Lower lobe of right lung (tissue), 2 donors: ENCODE measurements at regions not wholly inside any gene's neighbourhood (a gene's known extent, or its start where the extent isn't known, plus 50 kb on each side); places are given as distances from the start of the nearest gene placed in this dataset.

Source experiments
- ATAC-seq, 2 donors: fragments of 200-7000 bp; cut with Tn5 transposase; one replicate each; pipeline ENCODE4 v1.9.1; 2020 to 2022; ENCODE audit warnings: mild to moderate bottlenecking in 2 of 2, moderate library complexity in 2 of 2
- DNase-seq: peaks from one replicate; pipeline ENCODE4 v3.0.0-alpha.2; 2020
- H3K27ac ChIP-seq: fragments of 200-600 bp; one replicate; pipeline ENCODE4 v1.8.0; 2022
- H3K27me3 ChIP-seq: fragments of 200-600 bp; one replicate; pipeline ENCODE4 v1.8.0; 2022; ENCODE audit warnings: low read depth
- H3K36me3 ChIP-seq: fragments of 200-600 bp; one replicate; pipeline ENCODE4 v1.8.0; 2022; ENCODE audit warnings: mild to moderate bottlenecking
- H3K4me1 ChIP-seq: fragments of 200-600 bp; one replicate; pipeline ENCODE4 v1.8.0; 2022
- H3K4me3 ChIP-seq: fragments of 200-600 bp; one replicate; pipeline ENCODE4 v1.8.0; 2022; ENCODE audit warnings: mild to moderate bottlenecking
- H3K9me3 ChIP-seq: fragments of 200-600 bp; one replicate; pipeline ENCODE4 v1.8.0; 2022
- intact Hi-C: fragments of 100-400 bp; cut with DNase I; formaldehyde crosslinking; loops from one replicate; pipeline ENCODE4 v1.11.0; 2022
- TF ChIP-seq, protein P1 (sequence below): fragments of 200-600 bp; IDR thresholded peaks from one replicate; pipeline ENCODE4 v1.8.0; 2022; ENCODE audit warnings: antibody characterized with exemption, mild to moderate bottlenecking
- donor health status: DM: no; HTN: yes; CAD: no; lungs with severe emphysema.

DNA sequence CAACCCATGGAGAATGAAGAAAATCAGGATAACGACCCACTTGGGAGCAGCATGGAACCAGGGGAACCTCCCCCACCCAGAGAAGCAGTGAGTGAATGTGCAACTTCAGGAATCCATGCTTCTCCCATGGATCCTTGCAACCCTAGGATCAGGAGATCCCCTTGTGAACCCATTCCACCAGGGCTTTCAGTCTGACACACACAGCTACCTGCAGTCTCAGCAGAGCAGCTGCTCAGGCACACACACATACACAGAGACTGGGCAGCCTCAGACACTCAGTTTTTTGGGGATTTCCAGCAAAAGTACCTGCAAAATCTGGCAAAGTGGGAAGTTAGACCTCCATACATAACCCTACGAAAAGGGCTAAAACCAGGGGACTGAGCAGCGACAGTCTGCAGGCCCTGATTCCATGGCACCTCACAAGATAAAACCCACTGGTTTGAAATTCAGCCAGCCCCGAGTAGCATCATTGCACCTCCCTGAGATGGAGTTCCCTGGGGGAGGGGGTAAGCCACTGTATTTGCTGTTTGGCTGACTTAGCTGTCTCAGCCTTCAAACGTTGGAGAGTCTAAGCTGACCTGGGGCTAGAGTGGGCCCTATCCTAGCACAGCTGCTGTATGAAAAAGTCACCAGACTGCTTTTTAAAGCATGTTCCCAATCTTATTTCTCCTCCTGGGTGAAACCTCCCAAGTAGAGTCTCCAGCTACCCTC lies 737.5 kb upstream of the NDST4 start:
- no peaks in the 10 kb centered on the region for H3K27me3 ChIP-seq
- H3K27ac ChIP-seq = no peak overlapping the region
- H3K36me3 ChIP-seq = no peaks in the 10 kb centered on the region
- TF ChIP-seq, protein P1, sequence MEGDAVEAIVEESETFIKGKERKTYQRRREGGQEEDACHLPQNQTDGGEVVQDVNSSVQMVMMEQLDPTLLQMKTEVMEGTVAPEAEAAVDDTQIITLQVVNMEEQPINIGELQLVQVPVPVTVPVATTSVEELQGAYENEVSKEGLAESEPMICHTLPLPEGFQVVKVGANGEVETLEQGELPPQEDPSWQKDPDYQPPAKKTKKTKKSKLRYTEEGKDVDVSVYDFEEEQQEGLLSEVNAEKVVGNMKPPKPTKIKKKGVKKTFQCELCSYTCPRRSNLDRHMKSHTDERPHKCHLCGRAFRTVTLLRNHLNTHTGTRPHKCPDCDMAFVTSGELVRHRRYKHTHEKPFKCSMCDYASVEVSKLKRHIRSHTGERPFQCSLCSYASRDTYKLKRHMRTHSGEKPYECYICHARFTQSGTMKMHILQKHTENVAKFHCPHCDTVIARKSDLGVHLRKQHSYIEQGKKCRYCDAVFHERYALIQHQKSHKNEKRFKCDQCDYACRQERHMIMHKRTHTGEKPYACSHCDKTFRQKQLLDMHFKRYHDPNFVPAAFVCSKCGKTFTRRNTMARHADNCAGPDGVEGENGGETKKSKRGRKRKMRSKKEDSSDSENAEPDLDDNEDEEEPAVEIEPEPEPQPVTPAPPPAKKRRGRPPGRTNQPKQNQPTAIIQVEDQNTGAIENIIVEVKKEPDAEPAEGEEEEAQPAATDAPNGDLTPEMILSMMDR = no peak
- H3K9me3 ChIP-seq = no peaks in the 10 kb centered on the region
- H3K4me3 ChIP-seq = no peak overlapping the region
- ATAC-seq (no peak), DNase-seq (no peak)
- intact Hi-C loops = no loop called here
- H3K4me1 ChIP-seq = no peaks in the 10 kb centered on the region

DNA sequence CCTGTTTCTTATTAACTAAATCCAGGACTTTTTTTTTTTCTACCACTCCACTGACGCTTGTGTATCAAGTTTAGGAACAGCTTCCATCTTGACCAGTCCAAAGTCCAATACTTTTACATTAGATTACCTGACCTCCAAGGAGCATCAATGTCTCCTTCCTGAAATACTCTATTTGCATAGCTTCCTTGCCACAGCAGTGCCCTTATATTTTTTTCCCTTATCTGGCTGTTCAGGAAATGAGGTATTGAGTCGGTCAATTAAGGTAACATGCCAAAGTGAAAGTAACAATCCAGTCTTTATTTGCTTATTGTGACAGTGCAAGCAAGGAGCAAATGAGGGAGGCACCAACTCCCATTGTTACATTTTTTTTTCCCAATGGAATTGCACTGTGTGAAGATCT lies 730.8 kb upstream of the NDST4 start:
- Histone ChIP-seq H3K27ac (no peak overlapping the region), H3K4me1 (no peaks in the 10 kb centered on the region), H3K27me3 (no peaks in the 10 kb centered on the region), H3K9me3 (no peaks in the 10 kb centered on the region), H3K36me3 (no peaks in the 10 kb centered on the region), H3K4me3 (no peak overlapping the region)
- intact Hi-C loops = no loop called here
- TF ChIP-seq, protein P1 = no peak
- ATAC-seq = no peak
- DNase-seq = no peak

DNA sequence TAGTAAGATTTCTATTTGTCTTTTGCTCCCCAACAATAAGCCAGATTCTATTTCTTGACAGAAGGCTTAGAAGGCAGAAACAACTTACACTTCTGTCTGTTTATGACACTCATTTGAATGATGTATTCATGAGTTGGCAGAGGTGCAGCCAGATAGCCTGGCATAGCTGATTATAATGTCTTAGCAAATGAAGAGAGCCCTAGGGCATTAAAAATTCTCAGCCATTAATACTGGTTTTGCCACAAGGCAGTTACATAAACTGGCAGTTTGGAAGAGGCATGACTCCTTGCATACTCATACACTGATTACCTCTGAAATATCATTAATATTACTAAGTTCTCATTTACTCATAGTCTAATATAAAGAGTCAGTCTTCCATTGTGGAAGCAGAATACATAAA lies 728.5 kb upstream of the NDST4 start:
- Histone ChIP-seq H3K27me3 (no peaks in the 10 kb centered on the region), H3K4me1 (no peaks in the 10 kb centered on the region), H3K4me3 (no peak overlapping the region), H3K27ac (no peak overlapping the region), H3K9me3 (no peaks in the 10 kb centered on the region), H3K36me3 (no peaks in the 10 kb centered on the region)
- ATAC-seq = no peak
- no peak for DNase-seq
- TF ChIP-seq, protein P1 = no peak
- intact Hi-C loops = no loop called here

DNA sequence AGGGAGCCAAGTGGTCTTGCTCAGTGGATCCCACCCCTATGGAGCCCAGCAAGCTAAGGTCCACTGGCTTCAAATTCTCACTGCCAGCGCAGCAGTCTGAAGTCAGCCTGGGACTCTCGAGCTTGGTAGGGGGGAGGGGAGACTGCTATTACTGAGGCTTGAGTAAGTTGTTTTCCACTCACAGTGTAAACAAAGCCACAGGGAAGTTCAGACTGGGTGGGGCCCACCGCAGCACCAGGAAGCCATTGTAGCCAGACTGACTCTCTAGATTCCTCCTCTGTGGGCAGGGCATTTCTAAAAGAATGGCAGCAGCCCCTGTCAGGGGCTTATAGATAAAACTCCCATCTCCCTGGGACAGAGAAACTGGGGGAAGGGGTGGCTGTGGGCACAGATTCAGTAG lies 721.0 kb upstream of the NDST4 start:
- Histone ChIP-seq H3K27me3 (no peaks in the 10 kb centered on the region), H3K27ac (no peak overlapping the region), H3K4me3 (no peak overlapping the region), H3K36me3 (no peaks in the 10 kb centered on the region), H3K9me3 (no peaks in the 10 kb centered on the region), H3K4me1 (no peaks in the 10 kb centered on the region)
- DNase-seq (no peak), ATAC-seq (no peak)
- intact Hi-C loops = no loop called here
- TF ChIP-seq, protein P1 = no peak

DNA sequence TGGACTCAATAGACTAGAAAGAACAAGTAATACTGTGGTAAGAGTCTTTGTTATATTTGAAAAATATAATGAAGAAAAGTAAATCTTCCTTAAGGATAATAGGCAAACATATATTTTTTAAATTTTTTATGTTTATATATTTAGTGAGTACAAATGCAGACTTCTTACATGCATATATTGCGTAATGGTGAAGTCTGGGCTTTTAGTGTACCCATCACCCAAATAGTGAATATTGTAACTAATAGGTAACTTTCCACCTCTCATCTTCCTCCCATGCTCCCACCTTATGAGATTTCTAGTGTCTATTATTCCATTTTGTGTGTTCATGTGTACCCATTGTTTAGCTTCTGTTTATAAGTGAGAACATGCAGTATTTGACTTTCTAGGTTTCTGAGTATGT lies 711.2 kb upstream of the NDST4 start:
- H3K36me3 ChIP-seq = no peaks in the 10 kb centered on the region
- no peaks in the 10 kb centered on the region for H3K9me3 ChIP-seq
- DNase-seq (no peak), ATAC-seq (no peak)
- H3K4me1 ChIP-seq = no peaks in the 10 kb centered on the region
- no peak overlapping the region for H3K27ac ChIP-seq
- intact Hi-C loops = no loop called here
- no peaks in the 10 kb centered on the region for H3K27me3 ChIP-seq
- no peak overlapping the region for H3K4me3 ChIP-seq
- TF ChIP-seq, protein P1 = no peak

DNA sequence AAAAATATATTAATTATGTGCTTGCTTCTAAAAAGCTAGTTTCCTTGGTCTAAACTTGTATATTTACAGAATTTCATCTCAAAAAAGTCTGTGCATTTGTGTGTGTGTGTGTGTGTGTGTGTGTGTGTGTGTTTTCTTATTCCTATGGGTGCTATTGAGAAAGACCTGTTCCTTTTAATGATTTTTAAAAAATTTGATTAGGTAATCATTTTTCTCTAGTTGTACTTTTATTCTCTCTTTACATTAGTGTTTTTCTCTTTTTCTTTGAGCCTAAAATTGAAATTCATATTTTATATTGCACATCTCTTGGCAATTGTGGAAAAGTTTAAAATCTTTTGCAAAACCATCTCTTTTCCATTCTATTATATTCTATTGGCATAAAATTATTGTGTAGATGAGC lies 690.4 kb upstream of the NDST4 start:
- Histone ChIP-seq H3K36me3 (no peaks in the 10 kb centered on the region), H3K9me3 (no peaks in the 10 kb centered on the region), H3K4me3 (no peak overlapping the region), H3K27ac (no peak overlapping the region), H3K4me1 (no peaks in the 10 kb centered on the region), H3K27me3 (no peaks in the 10 kb centered on the region)
- no peak for ATAC-seq
- TF ChIP-seq, protein P1 = no peak
- intact Hi-C loops = no loop called here
- DNase-seq = no peak
